HG03432 (cell line): ENCODE measurements at regions not wholly inside any gene's neighbourhood (a gene's known extent, or its start where the extent isn't known, plus 50 kb on each side); places are given as distances from the start of the nearest gene placed in this dataset.

Experiments
- ATAC-seq: cut with Tn5 transposase; IDR thresholded peaks from one replicate; pipeline ENCODE4 v1.9.1; 2021; ENCODE audit warnings: mild to moderate bottlenecking, moderate library complexity; ENCODE audit not compliant: unreplicated experiment

- no peak for ATAC-seq
Measured at GRCh38 chr9:16960084-16960483, 89.6 kb upstream of the BNC2 start.

- no peak for ATAC-seq
Measured at GRCh38 chr9:16959391-16959790, 88.9 kb upstream of the BNC2 start.

- no peak for ATAC-seq
Measured at GRCh38 chr9:16954040-16954439, 83.6 kb upstream of the BNC2 start.

- ATAC-seq: no peak
Measured at GRCh38 chr9:16951502-16951901, 81.0 kb upstream of the BNC2 start.

GRCh38 chr9:16950051-16950450, 79.6 kb upstream of the BNC2 start:
- ATAC-seq: no peak

- no peak for ATAC-seq
Measured at GRCh38 chr9:16930578-16930977, 60.1 kb upstream of the BNC2 start.

GRCh38 chr9:16928179-16928945, 57.9 kb upstream of the BNC2 start:
- no peak for ATAC-seq

- no peak for ATAC-seq
Measured at GRCh38 chr9:16925426-16925825, 55.0 kb upstream of the BNC2 start.

- no peak for ATAC-seq
Measured at GRCh38 chr9:16924311-16924915, 53.9 kb upstream of the BNC2 start.

GRCh38 chr9:16921855-16922254, 51.4 kb upstream of the BNC2 start:
- ATAC-seq: no peak
